ENCODE measurements at regions not wholly inside any gene's neighbourhood (a gene's known extent, or its start where the extent isn't known, plus 50 kb on each side); places are given as distances from the start of the nearest gene placed in this dataset.

GRCh38 chr16:19972111-19972510 is 87.5 kb upstream of the GPRC5B start:
- DNase-seq (ENCODE audit: low spot score): no peak

DNA sequence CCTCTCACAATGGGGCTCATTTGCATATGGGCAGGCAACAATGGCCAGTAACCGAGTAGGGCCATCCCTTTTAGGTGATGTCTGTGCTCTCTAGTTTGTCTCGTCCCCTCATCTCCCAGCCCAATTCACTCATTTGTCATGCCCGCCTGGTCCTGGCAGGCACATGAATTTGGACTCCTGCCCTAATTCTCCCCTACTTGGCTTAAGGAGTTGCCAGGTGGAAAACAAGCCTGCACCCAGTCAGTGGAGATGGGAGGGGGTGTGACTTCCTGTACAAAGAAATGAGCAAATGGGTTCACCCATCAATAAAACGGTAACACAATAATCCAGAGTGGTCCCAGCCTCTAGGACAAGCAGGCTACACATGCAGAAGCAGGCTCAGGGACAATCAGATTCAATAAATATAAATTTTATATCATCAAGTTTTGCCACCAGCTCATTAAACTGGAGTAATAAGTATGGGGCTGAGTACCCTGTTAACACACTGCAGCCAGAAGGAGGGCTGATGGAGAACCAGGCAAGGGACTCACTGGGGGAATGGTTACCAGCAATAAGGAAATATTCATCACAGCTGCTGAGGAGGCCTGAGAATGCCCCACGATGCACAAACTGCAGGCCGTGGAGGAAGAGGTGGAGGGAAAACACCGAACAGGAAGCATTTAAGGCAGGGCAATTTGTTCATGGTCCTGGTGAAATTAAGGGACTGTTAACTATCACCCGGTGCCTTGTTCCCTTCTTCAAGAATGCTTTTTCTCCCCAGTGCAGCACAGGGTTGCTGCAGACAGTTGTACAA is 84.4 kb upstream of the GPRC5B start:
- H3K9me3 ChIP-seq (ENCODE audit: low read depth): no peaks in the 10 kb centered on the region
- no peak overlapping the region for H3K9ac ChIP-seq
- Mint-ChIP-seq H3K27ac (no peak overlapping the region), H3K36me3 (no peaks in the 10 kb centered on the region), H3K9me3 (no peaks in the 10 kb centered on the region), H3K27me3 (ENCODE audit: insufficient read depth, low read depth) (peaks cover 5% of the 10 kb centered on the region), H3K4me3 (no peak overlapping the region), H3K4me1 (peaks cover 6% of the 10 kb centered on the region)
- H3K27ac ChIP-seq: no peak overlapping the region
- H3K4me2 ChIP-seq: no peak overlapping the region
- no peak for TF ChIP-seq EZH2 (IDR thresholded peaks at IDR 0.05)
- TF ChIP-seq EZH2phosphoT487 (IDR thresholded peaks at IDR 0.05): no peak
- TF ChIP-seq, protein P1, sequence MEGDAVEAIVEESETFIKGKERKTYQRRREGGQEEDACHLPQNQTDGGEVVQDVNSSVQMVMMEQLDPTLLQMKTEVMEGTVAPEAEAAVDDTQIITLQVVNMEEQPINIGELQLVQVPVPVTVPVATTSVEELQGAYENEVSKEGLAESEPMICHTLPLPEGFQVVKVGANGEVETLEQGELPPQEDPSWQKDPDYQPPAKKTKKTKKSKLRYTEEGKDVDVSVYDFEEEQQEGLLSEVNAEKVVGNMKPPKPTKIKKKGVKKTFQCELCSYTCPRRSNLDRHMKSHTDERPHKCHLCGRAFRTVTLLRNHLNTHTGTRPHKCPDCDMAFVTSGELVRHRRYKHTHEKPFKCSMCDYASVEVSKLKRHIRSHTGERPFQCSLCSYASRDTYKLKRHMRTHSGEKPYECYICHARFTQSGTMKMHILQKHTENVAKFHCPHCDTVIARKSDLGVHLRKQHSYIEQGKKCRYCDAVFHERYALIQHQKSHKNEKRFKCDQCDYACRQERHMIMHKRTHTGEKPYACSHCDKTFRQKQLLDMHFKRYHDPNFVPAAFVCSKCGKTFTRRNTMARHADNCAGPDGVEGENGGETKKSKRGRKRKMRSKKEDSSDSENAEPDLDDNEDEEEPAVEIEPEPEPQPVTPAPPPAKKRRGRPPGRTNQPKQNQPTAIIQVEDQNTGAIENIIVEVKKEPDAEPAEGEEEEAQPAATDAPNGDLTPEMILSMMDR (IDR thresholded peaks at IDR 0.05): no peak
- no peaks in the 10 kb centered on the region for H3K36me3 ChIP-seq
- H2AFZ ChIP-seq (replicated peaks): no peak overlapping the region
- H4K20me1 ChIP-seq (ENCODE audit: low read depth): no peaks in the 10 kb centered on the region
- DNase-seq (ENCODE audit: low spot score): no peak
- H3K4me3 ChIP-seq: no peak overlapping the region
- H3K27me3 ChIP-seq: no peaks in the 10 kb centered on the region
- peaks cover 12% of the 10 kb centered on the region for H3F3A ChIP-seq (ENCODE audit: low read depth)
- H3K79me2 ChIP-seq (ENCODE audit: low read depth): no peaks in the 10 kb centered on the region
- H3K4me1 ChIP-seq: peaks cover 2% of the 10 kb centered on the region

More at GRCh38 chr16:19972111-19972510, 87.5 kb upstream of the GPRC5B start:
- H3K36me3 Mint-ChIP-seq: no peaks in the 10 kb centered on the region
- H2AFZ ChIP-seq (replicated peaks): no peak overlapping the region
- no peaks in the 10 kb centered on the region for H3K79me2 ChIP-seq (ENCODE audit: low read depth)
- peaks cover 13% of the 10 kb centered on the region for H3K4me1 ChIP-seq
- no peaks in the 10 kb centered on the region for H4K20me1 ChIP-seq (ENCODE audit: low read depth)
- H3K27ac Mint-ChIP-seq: no peak overlapping the region
- no peak overlapping the region for H3K4me3 Mint-ChIP-seq
- peaks cover 5% of the 10 kb centered on the region for H3K4me1 Mint-ChIP-seq
- H3K27ac ChIP-seq: no peak overlapping the region
- H3F3A ChIP-seq (ENCODE audit: low read depth): peaks cover 19% of the 10 kb centered on the region
- H3K36me3 ChIP-seq: no peaks in the 10 kb centered on the region
- H3K4me2 ChIP-seq: no peak overlapping the region
- no peaks in the 10 kb centered on the region for H3K9me3 ChIP-seq (ENCODE audit: low read depth)
- no peaks in the 10 kb centered on the region for H3K27me3 ChIP-seq
- peaks cover 8% of the 10 kb centered on the region for H3K27me3 Mint-ChIP-seq (ENCODE audit: insufficient read depth, low read depth)
- H3K4me3 ChIP-seq: no peak overlapping the region
- TF ChIP-seq, protein P1 (IDR thresholded peaks at IDR 0.05): no peak
- TF ChIP-seq EZH2phosphoT487 (IDR thresholded peaks at IDR 0.05): no peak
- TF ChIP-seq EZH2 (IDR thresholded peaks at IDR 0.05): no peak
- H3K9me3 Mint-ChIP-seq: no peaks in the 10 kb centered on the region
- no peak overlapping the region for H3K9ac ChIP-seq

GRCh38 chr16:19967963-19968362 is 83.3 kb upstream of the GPRC5B start:
- no peaks in the 10 kb centered on the region for H3K4me1 ChIP-seq
- H3K9me3 Mint-ChIP-seq: no peaks in the 10 kb centered on the region

More at GRCh38 chr16:19967963-19968362, 83.3 kb upstream of the GPRC5B start:
- Histone ChIP-seq H3K36me3 (no peaks in the 10 kb centered on the region), H3K79me2 (ENCODE audit: low read depth) (no peaks in the 10 kb centered on the region), H4K20me1 (ENCODE audit: low read depth) (no peaks in the 10 kb centered on the region), H3F3A (ENCODE audit: low read depth) (peaks cover 3% of the 10 kb centered on the region), H3K27me3 (no peaks in the 10 kb centered on the region), H2AFZ (replicated peaks) (no peak overlapping the region), H3K9me3 (ENCODE audit: low read depth) (no peaks in the 10 kb centered on the region), H3K4me3 (no peak overlapping the region), H3K27ac (no peak overlapping the region), H3K9ac (no peak overlapping the region), H3K4me2 (no peak overlapping the region)
- DNase-seq (ENCODE audit: low spot score): no peak
- H3K4me3 Mint-ChIP-seq: no peak overlapping the region
- no peak overlapping the region for H3K27ac Mint-ChIP-seq
- H3K27me3 Mint-ChIP-seq (ENCODE audit: insufficient read depth, low read depth): peaks cover 2% of the 10 kb centered on the region
- no peaks in the 10 kb centered on the region for H3K36me3 Mint-ChIP-seq
- peaks cover 6% of the 10 kb centered on the region for H3K4me1 Mint-ChIP-seq
- TF ChIP-seq EZH2phosphoT487 (IDR thresholded peaks at IDR 0.05): no peak
- TF ChIP-seq, protein P1 (IDR thresholded peaks at IDR 0.05): no peak
- TF ChIP-seq EZH2 (IDR thresholded peaks at IDR 0.05): no peak
